ENCODE measurements at regions not wholly inside any gene's neighbourhood (a gene's known extent, or its start where the extent isn't known, plus 50 kb on each side); places are given as distances from the start of the nearest gene placed in this dataset.

GRCh38 chr2:145731467-145731866 lies 1211.5 kb upstream of the ZEB2 start:
- WGBS (ENCODE audit: insufficient coverage), result 100% methylated on average over 4 of the region's 4 CpGs
- CTCF ChIA-PET, result no interaction called here
- no peak overlapping the region for H3K27ac ChIP-seq (ENCODE audit: insufficient read depth in 1 of 2, low read depth in 1 of 2, low read length in 2 of 2, poor library complexity in 1 of 2, severe bottlenecking in 2 of 2)

GRCh38 chr2:145729993-145730770 lies 1210.3 kb upstream of the ZEB2 start:
- no peak overlapping the region for H3K27ac ChIP-seq (ENCODE audit: insufficient read depth in 1 of 2, low read depth in 1 of 2, low read length in 2 of 2, poor library complexity in 1 of 2, severe bottlenecking in 2 of 2)
- no peaks in the 10 kb centered on the region for H3K9me3 ChIP-seq (ENCODE audit: control extremely low read depth in 1 of 5, control insufficient read depth in 4 of 5, insufficient read depth in 2 of 5, low read depth in 1 of 5, low read length in 4 of 5)
- WGBS (ENCODE audit: insufficient coverage), result 94% methylated on average over 4 of the region's 5 CpGs
- ChIA-PET CTCF (interaction anchor here (0.6 kb wide), 1 partner anchor 27 kb away, joined by 3 read pairs; no protein-coding TSS in a partner anchor), POLR2A (no interaction called here)
- H3K36me3 ChIP-seq (ENCODE audit: control insufficient read depth in 4 of 4, insufficient read depth in 4 of 4, low read length in 3 of 4), result no peaks in the 10 kb centered on the region
- H3K27me3 ChIP-seq (replicated peaks in 2 of 5; ENCODE audit: control insufficient read depth in 4 of 5, insufficient read depth in 5 of 5, low read length in 4 of 5), result no peaks in the 10 kb centered on the region
- H3K4me3 ChIP-seq (ENCODE audit: control insufficient read depth in 1 of 7, extremely low read depth in 1 of 7, insufficient read depth in 4 of 7, low read depth in 2 of 7, low read length in 6 of 7), result no peak overlapping the region
- peaks cover 0 to 2% (median 0%) of the 10 kb centered on the region in 4 experiments for H3K4me1 ChIP-seq (ENCODE audit: control extremely low read depth in 1 of 4, control insufficient read depth in 4 of 4, insufficient read depth in 4 of 4, low read length in 3 of 4)
- DNase-seq, result peak in 1 of 3 donors; percentile 17

More at GRCh38 chr2:145731467-145731866, 1211.5 kb upstream of the ZEB2 start:
- Histone ChIP-seq H3K36me3 (ENCODE audit: control insufficient read depth in 4 of 4, insufficient read depth in 4 of 4, low read length in 3 of 4) (no peaks in the 10 kb centered on the region), H3K4me1 (ENCODE audit: control extremely low read depth in 1 of 4, control insufficient read depth in 4 of 4, insufficient read depth in 4 of 4, low read length in 3 of 4) (no peaks in the 10 kb centered on the region), H3K4me3 (ENCODE audit: control insufficient read depth in 1 of 7, extremely low read depth in 1 of 7, insufficient read depth in 4 of 7, low read depth in 2 of 7, low read length in 6 of 7) (no peak overlapping the region), H3K27me3 (replicated peaks in 2 of 5; ENCODE audit: control insufficient read depth in 4 of 5, insufficient read depth in 5 of 5, low read length in 4 of 5) (no peaks in the 10 kb centered on the region), H3K9me3 (ENCODE audit: control extremely low read depth in 1 of 5, control insufficient read depth in 4 of 5, insufficient read depth in 2 of 5, low read depth in 1 of 5, low read length in 4 of 5) (no peaks in the 10 kb centered on the region)
- POLR2A ChIA-PET, result no interaction called here
- no peak for DNase-seq

GRCh38 chr2:145729481-145729880 lies 1209.6 kb upstream of the ZEB2 start:
- no peak for DNase-seq
- Histone ChIP-seq H3K4me1 (ENCODE audit: control extremely low read depth in 1 of 4, control insufficient read depth in 4 of 4, insufficient read depth in 4 of 4, low read length in 3 of 4) (peaks cover 0 to 9% (median 4%) of the 10 kb centered on the region in 4 experiments), H3K36me3 (ENCODE audit: control insufficient read depth in 4 of 4, insufficient read depth in 4 of 4, low read length in 3 of 4) (no peaks in the 10 kb centered on the region), H3K9me3 (ENCODE audit: control extremely low read depth in 1 of 5, control insufficient read depth in 4 of 5, insufficient read depth in 2 of 5, low read depth in 1 of 5, low read length in 4 of 5) (no peaks in the 10 kb centered on the region), H3K27me3 (replicated peaks in 2 of 5; ENCODE audit: control insufficient read depth in 4 of 5, insufficient read depth in 5 of 5, low read length in 4 of 5) (no peaks in the 10 kb centered on the region), H3K27ac (ENCODE audit: insufficient read depth in 1 of 2, low read depth in 1 of 2, low read length in 2 of 2, poor library complexity in 1 of 2, severe bottlenecking in 2 of 2) (no peak overlapping the region), H3K4me3 (ENCODE audit: control insufficient read depth in 1 of 7, extremely low read depth in 1 of 7, insufficient read depth in 4 of 7, low read depth in 2 of 7, low read length in 6 of 7) (no peak overlapping the region)
- ChIA-PET CTCF (no interaction called here), POLR2A (no interaction called here)
- WGBS (ENCODE audit: insufficient coverage), result 100% methylated on average over 1 of the region's 5 CpGs

GRCh38 chr2:145728511-145728910 lies 1208.6 kb upstream of the ZEB2 start:
- WGBS (ENCODE audit: insufficient coverage), result 100% methylated on average over 1 of the region's 1 CpG
- H3K4me1 ChIP-seq (ENCODE audit: control extremely low read depth in 1 of 4, control insufficient read depth in 4 of 4, insufficient read depth in 4 of 4, low read length in 3 of 4), result peaks cover 4 to 16% (median 7%) of the 10 kb centered on the region in 4 experiments
- POLR2A ChIA-PET, result no interaction called here
- no peak overlapping the region for H3K4me3 ChIP-seq (ENCODE audit: control insufficient read depth in 1 of 7, extremely low read depth in 1 of 7, insufficient read depth in 4 of 7, low read depth in 2 of 7, low read length in 6 of 7)
- no peaks in the 10 kb centered on the region for H3K9me3 ChIP-seq (ENCODE audit: control extremely low read depth in 1 of 5, control insufficient read depth in 4 of 5, insufficient read depth in 2 of 5, low read depth in 1 of 5, low read length in 4 of 5)
- CTCF ChIA-PET, result no interaction called here
- no peak overlapping the region for H3K27ac ChIP-seq (ENCODE audit: insufficient read depth in 1 of 2, low read depth in 1 of 2, low read length in 2 of 2, poor library complexity in 1 of 2, severe bottlenecking in 2 of 2)
- DNase-seq, result no peak
- no peaks in the 10 kb centered on the region for H3K36me3 ChIP-seq (ENCODE audit: control insufficient read depth in 4 of 4, insufficient read depth in 4 of 4, low read length in 3 of 4)
- no peaks in the 10 kb centered on the region for H3K27me3 ChIP-seq (replicated peaks in 2 of 5; ENCODE audit: control insufficient read depth in 4 of 5, insufficient read depth in 5 of 5, low read length in 4 of 5)

- no peak for DNase-seq
- ChIA-PET CTCF (interaction anchor here (0.7 to 2.6 kb wide), 2 partner anchors 27 to 526 kb away, joined by 3 to 8 read pairs; no protein-coding TSS in a partner anchor), POLR2A (no interaction called here)
- H3K27ac ChIP-seq (ENCODE audit: insufficient read depth in 1 of 2, low read depth in 1 of 2, low read length in 2 of 2, poor library complexity in 1 of 2, severe bottlenecking in 2 of 2), result no peak overlapping the region
- no peak overlapping the region for H3K4me3 ChIP-seq (ENCODE audit: control insufficient read depth in 1 of 7, extremely low read depth in 1 of 7, insufficient read depth in 4 of 7, low read depth in 2 of 7, low read length in 6 of 7)
- H3K4me1 ChIP-seq (ENCODE audit: control extremely low read depth in 1 of 4, control insufficient read depth in 4 of 4, insufficient read depth in 4 of 4, low read length in 3 of 4), result peaks cover 4 to 18% (median 8%) of the 10 kb centered on the region in 4 experiments
- 94% methylated on average over 2 of the region's 3 CpGs for WGBS (ENCODE audit: insufficient coverage)
- no peaks in the 10 kb centered on the region for H3K27me3 ChIP-seq (replicated peaks in 2 of 5; ENCODE audit: control insufficient read depth in 4 of 5, insufficient read depth in 5 of 5, low read length in 4 of 5)
- H3K36me3 ChIP-seq (ENCODE audit: control insufficient read depth in 4 of 4, insufficient read depth in 4 of 4, low read length in 3 of 4), result no peaks in the 10 kb centered on the region
- no peaks in the 10 kb centered on the region for H3K9me3 ChIP-seq (ENCODE audit: control extremely low read depth in 1 of 5, control insufficient read depth in 4 of 5, insufficient read depth in 2 of 5, low read depth in 1 of 5, low read length in 4 of 5)
These were observed 1206.0 kb upstream of the ZEB2 start for GRCh38 chr2:145725876-145726275.

GRCh38 chr2:145724311-145724898 lies 1204.5 kb upstream of the ZEB2 start:
- POLR2A ChIA-PET, result no interaction called here
- Histone ChIP-seq H3K4me1 (ENCODE audit: control extremely low read depth in 1 of 4, control insufficient read depth in 4 of 4, insufficient read depth in 4 of 4, low read length in 3 of 4) (peaks cover 4 to 18% (median 8%) of the 10 kb centered on the region in 4 experiments), H3K9me3 (ENCODE audit: control extremely low read depth in 1 of 5, control insufficient read depth in 4 of 5, insufficient read depth in 2 of 5, low read depth in 1 of 5, low read length in 4 of 5) (peaks cover 0 to under 1% (median 0%) of the 10 kb centered on the region in 5 experiments), H3K36me3 (ENCODE audit: control insufficient read depth in 4 of 4, insufficient read depth in 4 of 4, low read length in 3 of 4) (no peaks in the 10 kb centered on the region), H3K27ac (ENCODE audit: insufficient read depth in 1 of 2, low read depth in 1 of 2, low read length in 2 of 2, poor library complexity in 1 of 2, severe bottlenecking in 2 of 2) (peak overlapping the region; percentile 20 to 54), H3K27me3 (replicated peaks in 2 of 5; ENCODE audit: control insufficient read depth in 4 of 5, insufficient read depth in 5 of 5, low read length in 4 of 5) (no peaks in the 10 kb centered on the region), H3K4me3 (ENCODE audit: control insufficient read depth in 1 of 7, extremely low read depth in 1 of 7, insufficient read depth in 4 of 7, low read depth in 2 of 7, low read length in 6 of 7) (peak overlapping the region in 3 of 7 experiments; percentile 16 to 48 (median 17))
- no CpG with 5 or more reads among the region's 1 CpG for WGBS (ENCODE audit: insufficient coverage)
- DNase-seq, result peak in 2 of 3 donors; percentile 33 to 54
- CTCF ChIA-PET, result interaction anchor here (1.4 to 2.6 kb wide), 2 partner anchors 17 to 28 kb away, joined by 5 to 8 read pairs; no protein-coding TSS in a partner anchor

GRCh38 chr2:145723872-145724271 lies 1204.0 kb upstream of the ZEB2 start:
- WGBS (ENCODE audit: insufficient coverage), result 17% methylated on average over 4 of the region's 5 CpGs
- POLR2A ChIA-PET, result no interaction called here
- H3K9me3 ChIP-seq (ENCODE audit: control extremely low read depth in 1 of 5, control insufficient read depth in 4 of 5, insufficient read depth in 2 of 5, low read depth in 1 of 5, low read length in 4 of 5), result peaks cover 0 to 2% (median 0%) of the 10 kb centered on the region in 5 experiments

More at GRCh38 chr2:145723872-145724271, 1204.0 kb upstream of the ZEB2 start:
- Histone ChIP-seq H3K36me3 (ENCODE audit: control insufficient read depth in 4 of 4, insufficient read depth in 4 of 4, low read length in 3 of 4) (no peaks in the 10 kb centered on the region), H3K4me1 (ENCODE audit: control extremely low read depth in 1 of 4, control insufficient read depth in 4 of 4, insufficient read depth in 4 of 4, low read length in 3 of 4) (peaks cover 4 to 18% (median 8%) of the 10 kb centered on the region in 4 experiments), H3K27ac (ENCODE audit: insufficient read depth in 1 of 2, low read depth in 1 of 2, low read length in 2 of 2, poor library complexity in 1 of 2, severe bottlenecking in 2 of 2) (peak overlapping the region in 1 of 2 experiments; percentile 54), H3K4me3 (ENCODE audit: control insufficient read depth in 1 of 7, extremely low read depth in 1 of 7, insufficient read depth in 4 of 7, low read depth in 2 of 7, low read length in 6 of 7) (peak overlapping the region in 4 of 7 experiments; percentile 5 to 54 (median 32)), H3K27me3 (replicated peaks in 2 of 5; ENCODE audit: control insufficient read depth in 4 of 5, insufficient read depth in 5 of 5, low read length in 4 of 5) (no peaks in the 10 kb centered on the region)
- DNase-seq, result peak; percentile 73 to 87 (median 80)
- CTCF ChIA-PET, result interaction anchor here (1.4 to 2.6 kb wide), 2 partner anchors 18 to 29 kb away, joined by 5 to 8 read pairs; no protein-coding TSS in a partner anchor

All from common myeloid progenitor, CD34-positive (primary cell).